Activated CD4-positive, alpha-beta T cell treated with anti-CD3 and anti-CD28 coated beads, Interleukin-2, amount 10 ng/mL, durations not matched to agents 24 days and 14 days (primary cell): ENCODE measurements at regions not wholly inside any gene's neighbourhood (a gene's known extent, or its start where the extent isn't known, plus 50 kb on each side); places are given as distances from the start of the nearest gene placed in this dataset.
"Not testable (repeated sequence)": the region's sequence is repeated elsewhere in the genome, so short reads cannot be mapped to it uniquely, and the experiment has no call there.

Experiments used
- DNase-seq: peaks from one replicate; pipeline ENCODE4 v3.0.0; 2022
- H3K27ac Mint-ChIP-seq: one replicate; pipeline ENCODE4 v1.8.0; 2022; ENCODE audit warnings: mild to moderate bottlenecking, mixed read lengths
- H3K27me3 Mint-ChIP-seq: one replicate; pipeline ENCODE4 v1.8.0; 2022; ENCODE audit warnings: mixed read lengths
- H3K36me3 Mint-ChIP-seq: one replicate; pipeline ENCODE4 v1.8.0; 2022; ENCODE audit warnings: low read depth, mild to moderate bottlenecking, mixed read lengths
- H3K4me1 Mint-ChIP-seq: one replicate; pipeline ENCODE4 v1.8.0; 2021; ENCODE audit warnings: mixed read lengths
- H3K4me3 Mint-ChIP-seq: one replicate; pipeline ENCODE4 v1.8.0; 2022; ENCODE audit warnings: mild to moderate bottlenecking, moderate library complexity, mixed read lengths
- H3K9me3 Mint-ChIP-seq: one replicate; pipeline ENCODE4 v1.8.0; 2021; ENCODE audit warnings: mixed read lengths
- intact Hi-C: fragments of 100-400 bp; cut with micrococcal nuclease; formaldehyde crosslinking; loops from one replicate; pipeline ENCODE4 v1.15.1; 2023

DNA sequence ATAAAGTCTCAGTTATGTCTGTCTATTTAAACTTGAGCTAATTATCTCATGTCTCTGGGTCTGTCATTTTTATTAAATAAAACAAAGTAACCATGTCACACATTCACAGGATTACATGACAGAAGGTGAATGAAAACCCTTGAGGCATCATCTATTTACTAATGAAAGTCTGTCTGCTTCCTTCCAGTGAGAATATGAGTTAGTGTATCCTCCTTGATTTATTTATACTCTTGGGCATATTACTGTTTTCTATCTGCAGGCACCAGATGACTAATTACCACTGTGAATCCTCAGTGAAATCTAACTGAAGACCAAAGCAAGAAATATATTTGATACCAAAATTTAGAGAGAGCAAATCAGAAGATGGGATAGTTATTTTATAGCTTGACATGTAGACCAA, 163.7 kb downstream of the CDC14C start:
- DNase-seq: no peak
- Mint-ChIP-seq H3K36me3 (no peaks in the 10 kb centered on the region), H3K4me3 (no peak overlapping the region), H3K27me3 (no peaks in the 10 kb centered on the region), H3K9me3 (no peaks in the 10 kb centered on the region), H3K4me1 (no peaks in the 10 kb centered on the region), H3K27ac (no peak overlapping the region)
- intact Hi-C loops: no loop called here

DNA sequence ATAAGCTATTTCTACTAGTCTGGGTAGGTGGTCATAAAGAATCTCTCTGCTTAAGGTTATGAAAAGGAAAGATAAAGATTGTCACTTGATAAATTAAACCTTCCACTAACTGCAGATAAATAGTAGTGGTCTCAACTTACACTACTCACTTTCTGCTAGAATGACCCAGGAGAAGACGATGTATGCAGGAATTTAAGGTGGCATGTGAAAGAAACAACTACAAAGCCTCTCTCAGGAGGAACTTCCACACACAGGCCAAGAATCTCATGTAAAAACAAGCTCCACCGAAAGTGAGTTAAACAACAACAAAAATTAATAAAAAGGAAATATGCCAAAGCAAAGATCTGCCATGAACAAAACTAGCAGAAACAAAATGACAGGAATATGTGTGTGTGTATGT, 165.4 kb downstream of the CDC14C start:
- Mint-ChIP-seq H3K4me3 (no peak overlapping the region), H3K9me3 (no peaks in the 10 kb centered on the region), H3K27ac (no peak overlapping the region), H3K36me3 (no peaks in the 10 kb centered on the region), H3K4me1 (no peaks in the 10 kb centered on the region), H3K27me3 (no peaks in the 10 kb centered on the region)
- intact Hi-C loops: no loop called here
- no peak for DNase-seq

DNA sequence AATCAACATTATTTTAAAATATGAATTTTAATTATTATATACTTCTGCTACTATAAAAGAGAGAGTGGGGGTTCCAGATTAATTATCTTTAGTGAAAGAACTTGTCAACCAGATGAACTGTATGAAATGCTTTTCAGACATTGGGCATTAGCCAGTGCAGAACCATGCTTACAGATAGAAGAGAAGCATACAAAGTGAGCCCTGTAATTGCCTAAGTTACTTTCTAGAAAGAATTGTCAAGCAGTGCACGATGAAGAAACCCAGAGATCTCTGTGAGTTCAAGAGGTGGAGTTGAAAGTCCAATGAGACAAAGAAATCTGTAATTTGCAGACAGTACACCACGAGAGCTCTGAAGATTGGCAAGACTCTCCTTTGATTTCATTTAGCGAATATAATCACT, 166.7 kb downstream of the CDC14C start:
- Mint-ChIP-seq H3K27me3 (no peaks in the 10 kb centered on the region), H3K4me3 (no peak overlapping the region), H3K4me1 (no peaks in the 10 kb centered on the region), H3K27ac (no peak overlapping the region), H3K9me3 (no peaks in the 10 kb centered on the region), H3K36me3 (no peaks in the 10 kb centered on the region)
- intact Hi-C loops: no loop called here
- DNase-seq: no peak

DNA sequence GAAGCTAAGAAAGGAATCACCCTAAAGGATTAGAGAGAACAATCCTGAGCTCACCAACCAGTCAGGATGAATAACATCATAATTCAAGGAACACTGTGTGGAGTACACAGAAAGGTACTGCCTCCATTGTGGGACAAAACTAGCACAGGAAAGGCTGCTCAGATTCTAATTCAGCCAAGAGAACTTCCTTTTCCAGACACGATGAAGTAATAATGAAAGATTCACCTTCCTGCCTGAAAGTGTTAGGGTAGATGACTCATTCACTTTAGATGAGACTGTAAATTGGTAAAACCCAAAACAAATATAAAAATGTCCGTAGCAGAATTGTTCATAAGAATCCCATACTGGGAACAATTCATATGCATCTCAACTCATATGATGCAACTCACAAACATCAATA, 167.2 kb downstream of the CDC14C start:
- Mint-ChIP-seq H3K9me3 (no peaks in the 10 kb centered on the region), H3K36me3 (no peaks in the 10 kb centered on the region), H3K27me3 (no peaks in the 10 kb centered on the region), H3K27ac (no peak overlapping the region), H3K4me3 (no peak overlapping the region), H3K4me1 (no peaks in the 10 kb centered on the region)
- intact Hi-C loops: no loop called here
- DNase-seq: no peak

DNA sequence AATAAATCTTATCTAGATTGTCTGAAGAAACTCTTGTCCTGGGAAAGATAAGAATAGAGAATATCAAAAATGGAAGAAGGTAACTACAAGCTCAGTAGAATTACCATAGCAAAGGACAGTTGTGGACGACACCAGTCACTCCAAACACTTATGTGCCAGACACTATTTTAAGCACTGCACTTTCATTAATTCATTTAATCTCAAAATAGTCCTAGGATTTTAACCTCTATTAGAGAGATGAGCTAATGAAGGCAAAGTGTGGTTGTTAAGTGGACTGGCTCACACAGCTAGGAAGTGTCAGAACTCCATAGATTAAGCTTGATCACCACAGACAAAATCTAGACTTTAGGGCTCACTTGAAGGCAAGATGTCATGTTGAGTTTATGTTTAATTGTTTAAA, 168.9 kb downstream of the CDC14C start:
- intact Hi-C loops: no loop called here
- DNase-seq: no peak

DNA sequence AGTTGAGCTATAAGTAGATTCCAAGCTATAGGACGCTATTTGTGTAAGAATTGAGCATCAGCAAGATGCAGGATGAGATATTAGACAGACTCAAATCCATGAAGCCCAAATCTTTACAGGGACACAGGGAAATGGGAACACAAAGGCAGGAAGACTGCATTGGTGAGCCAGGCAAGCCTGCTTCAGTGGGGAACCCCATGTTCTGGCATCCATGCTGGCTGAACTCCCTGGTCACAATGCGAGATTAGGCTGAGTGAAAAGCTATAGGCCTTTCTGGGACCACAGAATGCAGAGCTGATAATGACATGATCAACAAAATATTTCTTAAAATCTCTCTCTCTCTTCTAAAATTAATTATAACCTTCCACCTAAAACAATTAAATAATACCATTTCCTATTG, 170.5 kb downstream of the CDC14C start:
- Mint-ChIP-seq H3K27me3 (no peaks in the 10 kb centered on the region), H3K4me3 (no peak overlapping the region), H3K4me1 (no peaks in the 10 kb centered on the region), H3K9me3 (no peaks in the 10 kb centered on the region), H3K36me3 (no peaks in the 10 kb centered on the region), H3K27ac (no peak overlapping the region)
- intact Hi-C loops: no loop called here
- DNase-seq: no peak

More for the DNA sequence above, 168.9 kb downstream of the CDC14C start:
- no peaks in the 10 kb centered on the region for H3K9me3 Mint-ChIP-seq
- H3K4me3 Mint-ChIP-seq: no peak overlapping the region
- no peaks in the 10 kb centered on the region for H3K36me3 Mint-ChIP-seq
- H3K27me3 Mint-ChIP-seq: no peaks in the 10 kb centered on the region
- no peak overlapping the region for H3K27ac Mint-ChIP-seq
- H3K4me1 Mint-ChIP-seq: no peaks in the 10 kb centered on the region

DNA sequence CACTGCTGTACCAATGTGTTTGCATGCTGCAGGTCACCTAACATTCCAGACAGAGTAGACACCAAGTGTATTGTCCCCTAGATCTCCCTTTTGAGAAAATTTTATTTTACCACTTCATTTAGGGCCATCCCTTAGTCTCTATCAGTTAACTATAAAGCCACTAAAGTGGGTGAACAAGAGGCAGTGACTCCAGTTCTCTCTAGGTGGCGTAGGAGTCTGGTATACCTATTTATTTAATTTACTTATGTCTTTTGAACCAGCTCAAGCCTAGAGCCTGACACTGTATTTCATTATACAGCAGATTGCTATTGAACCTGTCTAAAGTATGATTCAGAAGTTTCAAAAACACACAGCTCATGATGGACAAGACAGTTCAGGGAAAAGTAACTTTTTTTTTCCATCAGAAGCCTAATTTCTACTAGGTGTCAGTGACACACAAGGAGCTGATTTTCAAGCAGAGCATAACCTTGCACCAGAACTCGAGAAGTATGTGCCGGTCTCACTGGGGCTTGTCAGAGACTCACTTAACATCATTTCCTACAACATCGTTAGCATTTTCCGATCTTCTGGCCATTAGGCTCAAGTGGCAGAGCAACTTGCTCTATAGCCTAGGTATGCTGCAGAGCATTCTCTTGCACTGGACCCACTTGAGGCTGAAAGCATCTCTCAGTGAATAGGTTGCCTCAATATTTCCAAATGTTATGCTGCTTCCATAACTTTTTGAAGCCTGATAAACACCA, 175.4 kb downstream of the CDC14C start:
- Mint-ChIP-seq H3K9me3 (no peaks in the 10 kb centered on the region), H3K27me3 (no peaks in the 10 kb centered on the region), H3K27ac (no peak overlapping the region), H3K4me3 (no peak overlapping the region), H3K36me3 (no peaks in the 10 kb centered on the region), H3K4me1 (no peaks in the 10 kb centered on the region)
- DNase-seq: no peak
- intact Hi-C loops: no loop called here

DNA sequence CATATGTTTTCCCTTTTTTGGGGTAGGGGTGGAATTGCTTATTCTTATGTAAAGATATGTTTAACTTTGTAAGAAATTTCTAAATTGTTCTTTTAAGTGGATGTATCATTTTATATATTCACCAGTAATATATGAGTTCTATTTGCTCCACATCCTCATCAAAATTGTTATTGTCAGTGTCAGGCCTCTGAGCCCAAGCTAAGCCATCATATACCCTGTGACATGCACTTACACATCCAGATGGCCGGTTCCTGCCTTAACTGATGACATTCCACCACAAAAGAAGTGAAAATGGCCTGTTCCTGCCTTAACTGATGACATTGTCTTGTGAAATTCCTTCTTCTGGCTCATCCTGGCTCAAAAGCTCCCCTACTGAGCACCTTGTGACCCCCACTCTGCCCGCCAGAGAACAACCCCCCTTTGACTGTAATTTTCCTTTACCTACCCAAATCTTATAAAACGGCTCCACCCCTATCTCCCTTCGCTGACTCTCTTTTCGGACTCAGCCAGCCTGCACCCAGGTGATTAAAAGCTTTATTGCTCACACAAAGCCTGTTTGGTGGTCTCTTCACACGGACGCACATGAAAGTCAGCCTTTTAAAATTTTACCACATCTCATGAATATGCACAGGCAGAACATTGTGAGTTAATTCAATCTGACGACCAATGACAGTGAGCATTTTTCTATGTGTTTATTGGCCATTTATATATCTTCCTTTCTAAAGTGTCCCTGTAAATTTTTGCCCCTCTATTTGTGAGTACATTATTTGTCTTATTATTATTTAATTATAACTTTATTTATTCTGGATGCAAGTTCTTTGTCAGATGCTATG, 176.8 kb downstream of the CDC14C start:
- H3K36me3 Mint-ChIP-seq, H3K9me3 Mint-ChIP-seq, H3K4me1 Mint-ChIP-seq, H3K27ac Mint-ChIP-seq, intact Hi-C loops, H3K27me3 Mint-ChIP-seq, H3K4me3 Mint-ChIP-seq, DNase-seq: not testable (repeated sequence)

DNA sequence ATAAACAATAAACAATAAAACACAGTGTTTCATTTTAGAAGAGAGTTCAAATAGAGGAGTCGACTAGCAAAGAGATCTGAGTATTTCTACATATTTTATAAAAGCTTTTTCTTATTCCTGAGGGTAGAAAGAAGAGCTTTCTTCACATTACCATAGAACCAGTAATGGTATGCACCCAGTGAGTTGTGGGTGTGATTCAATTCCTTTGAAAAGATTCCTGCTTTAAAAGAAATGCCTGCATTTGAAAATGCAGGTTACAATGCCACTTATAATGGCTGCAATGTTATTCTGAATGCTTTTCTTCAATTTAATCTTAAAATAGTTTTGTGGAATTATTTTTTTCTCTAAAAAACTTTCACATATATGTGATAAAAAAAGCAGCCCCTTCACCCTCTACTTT, 178.1 kb downstream of the CDC14C start:
- Mint-ChIP-seq H3K36me3 (no peaks in the 10 kb centered on the region), H3K27ac (no peak overlapping the region), H3K4me3 (no peak overlapping the region), H3K27me3 (no peaks in the 10 kb centered on the region), H3K9me3 (no peaks in the 10 kb centered on the region), H3K4me1 (no peaks in the 10 kb centered on the region)
- DNase-seq: no peak
- intact Hi-C loops: no loop called here

DNA sequence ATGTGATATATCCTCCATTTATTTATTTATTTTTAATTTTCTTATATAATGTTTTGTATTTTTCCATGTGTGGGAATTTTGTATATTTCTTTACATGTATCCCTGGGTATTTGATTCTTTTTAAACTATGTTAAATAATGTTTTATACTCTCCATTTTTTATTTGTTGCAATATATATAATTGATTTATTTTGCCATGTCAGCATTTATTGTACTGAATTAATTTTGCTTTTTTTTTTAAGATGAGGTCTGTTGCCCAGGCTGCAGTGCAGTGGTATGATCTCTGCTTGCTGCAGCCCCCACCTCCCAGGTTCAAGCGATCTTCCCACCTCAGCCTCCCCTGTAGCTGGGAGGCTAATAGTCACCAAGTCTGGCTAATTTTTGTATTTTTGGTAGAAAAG, 187.4 kb downstream of the CDC14C start:
- no peak overlapping the region for H3K4me3 Mint-ChIP-seq
- peaks cover 4% of the 10 kb centered on the region for H3K9me3 Mint-ChIP-seq
- no peak overlapping the region for H3K27ac Mint-ChIP-seq
- no peak for DNase-seq
- no peaks in the 10 kb centered on the region for H3K27me3 Mint-ChIP-seq
- intact Hi-C loops: no loop called here
- no peaks in the 10 kb centered on the region for H3K36me3 Mint-ChIP-seq
- H3K4me1 Mint-ChIP-seq: no peaks in the 10 kb centered on the region

DNA sequence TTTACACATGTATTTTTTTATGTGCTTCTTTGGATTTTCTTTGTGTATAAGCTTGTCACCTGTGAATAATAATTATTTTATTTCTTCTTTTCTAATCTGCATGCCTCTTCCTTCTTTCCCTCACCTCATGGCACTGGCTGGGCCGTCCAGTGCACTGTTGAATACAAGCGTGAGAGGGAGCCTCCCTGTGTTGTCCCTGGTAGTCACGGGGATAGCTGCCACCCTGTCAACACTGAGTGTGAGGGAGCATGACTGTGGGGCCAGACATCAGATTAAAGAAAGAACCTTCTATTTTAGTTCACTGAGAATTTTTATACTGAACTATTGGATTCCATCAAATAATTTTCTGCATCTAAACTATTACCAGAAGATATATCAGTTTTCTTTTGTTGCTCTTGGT, 187.9 kb downstream of the CDC14C start:
- Mint-ChIP-seq H3K27ac (no peak overlapping the region), H3K36me3 (no peaks in the 10 kb centered on the region), H3K27me3 (no peaks in the 10 kb centered on the region), H3K4me3 (no peak overlapping the region), H3K4me1 (no peaks in the 10 kb centered on the region), H3K9me3 (peaks cover 4% of the 10 kb centered on the region)
- intact Hi-C loops: no loop called here
- no peak for DNase-seq

DNA sequence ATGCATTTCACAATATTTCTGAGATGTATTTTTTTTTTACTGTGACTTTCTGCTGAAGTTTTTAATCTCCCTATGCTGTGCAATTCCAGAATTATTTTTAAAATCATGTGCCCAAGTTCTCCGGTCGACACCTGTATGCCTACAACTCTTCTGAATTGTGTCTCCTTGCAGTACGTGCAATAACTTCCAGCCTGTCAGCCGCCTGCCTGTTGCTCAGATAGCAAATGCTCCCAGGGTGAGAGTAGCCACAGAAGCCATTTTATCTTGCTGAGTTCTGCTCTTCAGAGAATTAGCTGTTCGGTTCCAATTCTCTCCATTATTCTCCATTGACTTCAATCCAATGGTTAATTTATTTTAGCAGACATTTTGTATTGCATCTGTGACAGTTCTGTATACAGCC, 188.3 kb downstream of the CDC14C start:
- H3K9me3 Mint-ChIP-seq: peaks cover 4% of the 10 kb centered on the region
- no peaks in the 10 kb centered on the region for H3K27me3 Mint-ChIP-seq
- intact Hi-C loops: no loop called here
- H3K4me3 Mint-ChIP-seq: no peak overlapping the region
- no peak overlapping the region for H3K27ac Mint-ChIP-seq
- no peaks in the 10 kb centered on the region for H3K4me1 Mint-ChIP-seq
- DNase-seq: no peak
- H3K36me3 Mint-ChIP-seq: no peaks in the 10 kb centered on the region

DNA sequence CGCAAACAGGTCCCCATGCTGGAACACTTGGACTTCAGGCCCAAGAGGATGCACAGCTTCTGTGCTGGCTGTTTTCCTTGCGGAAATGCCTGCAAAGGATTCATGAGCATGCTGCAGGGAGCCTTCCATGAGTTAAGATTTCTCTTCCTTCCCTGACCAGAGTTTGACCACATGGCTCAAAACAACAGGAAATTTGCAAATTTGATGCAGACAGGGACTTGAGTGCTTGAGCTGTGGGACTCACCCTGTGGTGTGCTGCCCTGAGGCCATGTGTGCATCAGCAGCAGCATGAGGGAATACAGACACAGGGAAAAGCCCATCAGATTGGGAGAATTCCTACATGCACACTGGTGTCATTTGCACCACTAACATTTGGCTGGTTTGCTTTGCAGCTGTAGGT, 195.4 kb downstream of the CDC14C start:
- H3K9me3 Mint-ChIP-seq: no peaks in the 10 kb centered on the region
- intact Hi-C loops: no loop called here
- no peak for DNase-seq
- H3K4me1 Mint-ChIP-seq: no peaks in the 10 kb centered on the region
- no peaks in the 10 kb centered on the region for H3K27me3 Mint-ChIP-seq
- H3K36me3 Mint-ChIP-seq: no peaks in the 10 kb centered on the region
- no peak overlapping the region for H3K27ac Mint-ChIP-seq
- H3K4me3 Mint-ChIP-seq: no peak overlapping the region

DNA sequence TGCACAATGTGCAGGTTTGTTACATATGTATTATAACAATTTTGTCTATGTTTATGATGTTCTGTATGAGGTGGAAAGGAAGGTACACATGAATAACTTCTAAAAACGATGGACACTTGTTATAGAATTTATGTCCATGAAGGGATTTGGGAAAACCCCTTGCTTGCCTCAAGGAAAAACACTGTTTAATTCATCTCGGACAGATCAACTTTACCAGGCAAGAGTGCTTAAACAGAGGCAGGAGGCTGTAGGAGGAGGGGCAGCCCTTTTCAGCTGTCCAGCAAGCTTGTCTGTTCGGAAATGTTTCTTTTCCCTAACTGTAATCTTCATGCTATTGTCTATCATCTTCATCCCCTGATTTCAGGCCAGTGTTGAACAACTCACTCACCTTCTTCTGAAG, 200.9 kb downstream of the CDC14C start:
- intact Hi-C loops: no loop called here
- Mint-ChIP-seq H3K4me1 (no peaks in the 10 kb centered on the region), H3K4me3 (no peak overlapping the region), H3K27ac (no peak overlapping the region), H3K27me3 (no peaks in the 10 kb centered on the region), H3K9me3 (no peaks in the 10 kb centered on the region), H3K36me3 (no peaks in the 10 kb centered on the region)
- DNase-seq: no peak
